ENCODE measurements at regions not wholly inside any gene's neighbourhood (a gene's known extent, or its start where the extent isn't known, plus 50 kb on each side); places are given as distances from the start of the nearest gene placed in this dataset.

DNA sequence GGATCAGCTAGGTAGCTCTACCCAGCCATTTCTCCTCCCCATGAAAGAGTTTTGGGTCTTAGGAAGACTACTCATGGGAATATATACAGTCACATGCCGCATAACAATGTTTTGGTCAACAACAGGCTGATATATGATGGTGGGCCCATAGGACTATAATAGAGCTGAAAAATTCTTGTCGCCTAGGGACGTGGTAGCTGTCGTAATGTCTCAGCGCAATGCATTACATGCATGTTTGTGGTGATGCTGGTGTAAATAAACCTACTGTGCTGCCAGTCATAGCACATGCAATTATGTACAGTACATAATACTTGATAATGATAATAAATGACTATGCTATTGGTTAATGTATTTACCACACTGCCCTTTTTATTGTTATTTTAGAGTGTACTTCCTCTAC lies 78.2 kb upstream of the DLX6 start:
- Histone ChIP-seq H3K79me2 (ENCODE audit: insufficient read depth, low read length) (no peaks in the 10 kb centered on the region), H2AFZ (ENCODE audit: low read depth, low read length) (no peak overlapping the region), H3K27me3 (ENCODE audit: insufficient read depth, low read length) (no peaks in the 10 kb centered on the region), H3K9ac (ENCODE audit: low read length) (no peak overlapping the region), H3K4me3 (ENCODE audit: insufficient read depth, low read depth, low read length) (no peak overlapping the region), H3K9me3 (ENCODE audit: insufficient read depth, low read depth, low read length) (no peaks in the 10 kb centered on the region), H3K36me3 (ENCODE audit: insufficient read depth, low read length) (no peaks in the 10 kb centered on the region), H3K4me1 (ENCODE audit: insufficient read depth, low read length) (no peaks in the 10 kb centered on the region), H3K4me2 (ENCODE audit: low read length) (no peak overlapping the region), H3K27ac (ENCODE audit: low read depth, low read length) (no peak overlapping the region), H4K20me1 (ENCODE audit: insufficient read depth, low read length) (no peaks in the 10 kb centered on the region)
- no peaks in the 10 kb centered on the region for H3K9me3 Mint-ChIP-seq (ENCODE audit: unreplicated experiment)
- H3K27ac Mint-ChIP-seq (ENCODE audit: unreplicated experiment), result no peak overlapping the region
- no peak overlapping the region for H3K4me3 Mint-ChIP-seq (ENCODE audit: unreplicated experiment)
- no peak for TF ChIP-seq EZH2 (IDR thresholded peaks at IDR 0.05; ENCODE audit: insufficient read depth, low read length)
- TF ChIP-seq, protein P1, sequence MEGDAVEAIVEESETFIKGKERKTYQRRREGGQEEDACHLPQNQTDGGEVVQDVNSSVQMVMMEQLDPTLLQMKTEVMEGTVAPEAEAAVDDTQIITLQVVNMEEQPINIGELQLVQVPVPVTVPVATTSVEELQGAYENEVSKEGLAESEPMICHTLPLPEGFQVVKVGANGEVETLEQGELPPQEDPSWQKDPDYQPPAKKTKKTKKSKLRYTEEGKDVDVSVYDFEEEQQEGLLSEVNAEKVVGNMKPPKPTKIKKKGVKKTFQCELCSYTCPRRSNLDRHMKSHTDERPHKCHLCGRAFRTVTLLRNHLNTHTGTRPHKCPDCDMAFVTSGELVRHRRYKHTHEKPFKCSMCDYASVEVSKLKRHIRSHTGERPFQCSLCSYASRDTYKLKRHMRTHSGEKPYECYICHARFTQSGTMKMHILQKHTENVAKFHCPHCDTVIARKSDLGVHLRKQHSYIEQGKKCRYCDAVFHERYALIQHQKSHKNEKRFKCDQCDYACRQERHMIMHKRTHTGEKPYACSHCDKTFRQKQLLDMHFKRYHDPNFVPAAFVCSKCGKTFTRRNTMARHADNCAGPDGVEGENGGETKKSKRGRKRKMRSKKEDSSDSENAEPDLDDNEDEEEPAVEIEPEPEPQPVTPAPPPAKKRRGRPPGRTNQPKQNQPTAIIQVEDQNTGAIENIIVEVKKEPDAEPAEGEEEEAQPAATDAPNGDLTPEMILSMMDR (IDR thresholded peaks at IDR 0.05; ENCODE audit: insufficient read depth, low read depth, low read length), result no peak
- H3K36me3 Mint-ChIP-seq (ENCODE audit: low read depth, unreplicated experiment), result no peaks in the 10 kb centered on the region
- no peak for DNase-seq (ENCODE audit: low read depth)
- FAIRE-seq, result no peak
- peaks cover 8% of the 10 kb centered on the region for H3K27me3 Mint-ChIP-seq (ENCODE audit: low read depth, unreplicated experiment)
- no peaks in the 10 kb centered on the region for H3K4me1 Mint-ChIP-seq (ENCODE audit: low read depth, unreplicated experiment)

DNA sequence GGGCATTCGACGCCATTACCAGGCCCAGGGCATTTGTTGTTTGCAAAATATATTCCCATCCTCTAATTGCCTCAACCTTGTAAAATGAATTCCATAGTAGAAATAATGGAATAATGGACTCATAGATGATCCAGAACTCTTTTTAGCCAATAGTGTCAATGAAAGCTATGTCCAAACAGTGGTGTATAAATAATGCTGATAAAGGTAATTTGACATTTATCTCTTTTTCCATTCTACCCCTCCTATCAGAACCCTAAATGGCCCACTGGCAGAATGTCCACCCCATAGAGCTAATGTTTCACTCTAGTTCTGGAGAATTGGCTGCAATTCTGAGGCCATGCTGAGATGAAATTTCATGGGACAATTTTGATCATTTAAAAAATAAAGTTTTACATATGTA lies 76.4 kb upstream of the DLX6 start:
- H3K36me3 ChIP-seq (ENCODE audit: insufficient read depth, low read length), result no peaks in the 10 kb centered on the region
- H3K79me2 ChIP-seq (ENCODE audit: insufficient read depth, low read length), result no peaks in the 10 kb centered on the region
- no peak overlapping the region for H3K4me2 ChIP-seq (ENCODE audit: low read length)
- no peaks in the 10 kb centered on the region for H3K4me1 Mint-ChIP-seq (ENCODE audit: low read depth, unreplicated experiment)
- peaks cover 7% of the 10 kb centered on the region for H3K27me3 Mint-ChIP-seq (ENCODE audit: low read depth, unreplicated experiment)
- H3K9me3 Mint-ChIP-seq (ENCODE audit: unreplicated experiment), result no peaks in the 10 kb centered on the region
- H3K9me3 ChIP-seq (ENCODE audit: insufficient read depth, low read depth, low read length), result no peaks in the 10 kb centered on the region
- no peak overlapping the region for H3K4me3 ChIP-seq (ENCODE audit: insufficient read depth, low read depth, low read length)
- H3K27ac ChIP-seq (ENCODE audit: low read depth, low read length), result no peak overlapping the region
- H3K4me1 ChIP-seq (ENCODE audit: insufficient read depth, low read length), result no peaks in the 10 kb centered on the region
- DNase-seq (ENCODE audit: low read depth) (no peak), FAIRE-seq (no peak)
- no peak overlapping the region for H2AFZ ChIP-seq (ENCODE audit: low read depth, low read length)
- TF ChIP-seq, protein P1 (IDR thresholded peaks at IDR 0.05; ENCODE audit: insufficient read depth, low read depth, low read length), result no peak
- no peak for TF ChIP-seq EZH2 (IDR thresholded peaks at IDR 0.05; ENCODE audit: insufficient read depth, low read length)
- H4K20me1 ChIP-seq (ENCODE audit: insufficient read depth, low read length), result no peaks in the 10 kb centered on the region
- no peak overlapping the region for H3K9ac ChIP-seq (ENCODE audit: low read length)
- no peak overlapping the region for H3K4me3 Mint-ChIP-seq (ENCODE audit: unreplicated experiment)
- H3K27me3 ChIP-seq (ENCODE audit: insufficient read depth, low read length), result no peaks in the 10 kb centered on the region
- no peaks in the 10 kb centered on the region for H3K36me3 Mint-ChIP-seq (ENCODE audit: low read depth, unreplicated experiment)
- H3K27ac Mint-ChIP-seq (ENCODE audit: unreplicated experiment), result no peak overlapping the region

DNA sequence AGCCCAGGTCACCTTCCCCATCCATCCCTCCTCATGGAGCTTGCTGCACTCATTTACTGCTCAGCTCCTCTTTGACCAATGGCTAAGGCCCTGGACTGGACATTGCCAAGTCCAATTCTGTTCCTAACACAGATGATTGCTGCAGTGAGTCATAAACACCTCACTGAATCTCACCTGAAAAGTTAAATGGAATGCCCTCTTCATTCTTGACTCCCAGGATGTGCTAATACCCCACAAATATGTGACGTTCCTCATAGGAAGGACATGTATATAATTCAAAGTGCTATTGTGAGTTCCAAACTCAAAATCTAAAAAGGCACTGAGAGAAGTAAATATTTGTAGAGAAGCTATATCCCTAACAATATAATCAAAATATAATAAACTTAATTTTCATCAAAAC lies 73.5 kb upstream of the DLX6 start:
- H3K4me2 ChIP-seq (ENCODE audit: low read length), result no peak overlapping the region
- Mint-ChIP-seq H3K9me3 (ENCODE audit: unreplicated experiment) (no peaks in the 10 kb centered on the region), H3K4me3 (ENCODE audit: unreplicated experiment) (no peak overlapping the region)

More for the DNA sequence above, 73.5 kb upstream of the DLX6 start:
- Mint-ChIP-seq H3K36me3 (ENCODE audit: low read depth, unreplicated experiment) (no peaks in the 10 kb centered on the region), H3K27me3 (ENCODE audit: low read depth, unreplicated experiment) (peaks cover 7% of the 10 kb centered on the region), H3K4me1 (ENCODE audit: low read depth, unreplicated experiment) (no peaks in the 10 kb centered on the region), H3K27ac (ENCODE audit: unreplicated experiment) (no peak overlapping the region)
- no peak for TF ChIP-seq EZH2 (IDR thresholded peaks at IDR 0.05; ENCODE audit: insufficient read depth, low read length)
- TF ChIP-seq, protein P1 (IDR thresholded peaks at IDR 0.05; ENCODE audit: insufficient read depth, low read depth, low read length), result no peak
- H3K27ac ChIP-seq (ENCODE audit: low read depth, low read length), result no peak overlapping the region
- no peaks in the 10 kb centered on the region for H3K36me3 ChIP-seq (ENCODE audit: insufficient read depth, low read length)
- H4K20me1 ChIP-seq (ENCODE audit: insufficient read depth, low read length), result no peaks in the 10 kb centered on the region
- H3K79me2 ChIP-seq (ENCODE audit: insufficient read depth, low read length), result no peaks in the 10 kb centered on the region
- no peak overlapping the region for H2AFZ ChIP-seq (ENCODE audit: low read depth, low read length)
- H3K4me3 ChIP-seq (ENCODE audit: insufficient read depth, low read depth, low read length), result no peak overlapping the region
- DNase-seq (ENCODE audit: low read depth), result no peak
- no peak overlapping the region for H3K9ac ChIP-seq (ENCODE audit: low read length)
- H3K9me3 ChIP-seq (ENCODE audit: insufficient read depth, low read depth, low read length), result no peaks in the 10 kb centered on the region
- H3K27me3 ChIP-seq (ENCODE audit: insufficient read depth, low read length), result no peaks in the 10 kb centered on the region
- no peaks in the 10 kb centered on the region for H3K4me1 ChIP-seq (ENCODE audit: insufficient read depth, low read length)
- FAIRE-seq, result no peak
